Omental fat pad (tissue), 3 donors: ENCODE measurements at regions not wholly inside any gene's neighbourhood (a gene's known extent, or its start where the extent isn't known, plus 50 kb on each side); places are given as distances from the start of the nearest gene placed in this dataset.
"Not testable (repeated sequence)": the region's sequence is repeated elsewhere in the genome, so short reads cannot be mapped to it uniquely, and the experiment has no call there.

ENCODE experiments used
- ATAC-seq: fragments of 150-250 bp; one replicate; pipeline ENCODE4 v1.9.1; 2016; ENCODE audit warnings: mild to moderate bottlenecking, moderate library complexity; ENCODE audit not compliant: low FRiP score
- DNase-seq: peaks from one replicate; pipeline ENCODE4 v3.0.0-alpha.2; 2019; ENCODE audit warnings: low spot score
- TF ChIP-seq, protein P1 (sequence below), 3 donors: fragments of 450-650 bp; IDR thresholded peaks; one replicate each; pipeline ENCODE4 v1.5.1; 2016 to 2017; ENCODE audit warnings: antibody characterized with exemption in 3 of 3, mild to moderate bottlenecking in 3 of 3, moderate library complexity in 2 of 3

DNA sequence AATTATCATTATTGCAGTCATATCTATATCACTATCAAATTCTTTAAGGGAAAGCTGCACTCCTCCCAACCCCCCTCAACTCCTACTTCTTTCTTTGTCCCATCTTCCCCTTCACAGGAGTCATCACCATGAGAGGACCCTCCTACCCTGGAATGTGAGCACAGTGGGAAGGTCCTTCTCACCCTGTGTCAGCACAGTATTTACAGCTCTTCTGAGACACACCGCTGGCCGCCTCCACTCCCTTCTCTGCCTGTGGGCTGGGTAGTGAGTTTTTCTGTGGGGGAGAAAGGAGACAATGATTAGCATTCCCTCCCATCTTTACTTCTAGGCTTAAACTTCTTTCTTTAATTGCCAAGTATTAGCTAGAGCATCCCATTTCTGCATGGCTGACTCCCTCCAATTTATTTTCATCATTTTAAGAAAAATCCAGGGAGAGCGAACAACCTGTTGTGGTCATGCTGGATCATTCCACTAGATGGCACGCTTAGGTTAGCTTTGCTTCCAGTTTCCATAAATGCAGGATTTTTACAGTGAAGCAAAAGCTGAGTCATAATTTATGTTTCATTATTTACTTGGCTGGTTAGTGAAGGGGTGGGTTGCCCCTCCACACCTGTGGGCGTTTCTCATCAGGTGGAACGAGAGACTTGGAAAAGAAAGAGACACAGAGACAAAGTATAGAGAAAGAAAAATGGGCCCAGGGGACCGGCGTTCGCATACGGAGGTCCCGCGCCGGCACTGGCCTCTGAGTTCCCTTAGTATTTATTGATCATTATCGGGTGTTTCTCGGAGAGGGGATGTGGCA lies 188.5 kb downstream of the ALX1 start:
- DNase-seq (no peak), ATAC-seq (peak; percentile 83)
- TF ChIP-seq, protein P1, sequence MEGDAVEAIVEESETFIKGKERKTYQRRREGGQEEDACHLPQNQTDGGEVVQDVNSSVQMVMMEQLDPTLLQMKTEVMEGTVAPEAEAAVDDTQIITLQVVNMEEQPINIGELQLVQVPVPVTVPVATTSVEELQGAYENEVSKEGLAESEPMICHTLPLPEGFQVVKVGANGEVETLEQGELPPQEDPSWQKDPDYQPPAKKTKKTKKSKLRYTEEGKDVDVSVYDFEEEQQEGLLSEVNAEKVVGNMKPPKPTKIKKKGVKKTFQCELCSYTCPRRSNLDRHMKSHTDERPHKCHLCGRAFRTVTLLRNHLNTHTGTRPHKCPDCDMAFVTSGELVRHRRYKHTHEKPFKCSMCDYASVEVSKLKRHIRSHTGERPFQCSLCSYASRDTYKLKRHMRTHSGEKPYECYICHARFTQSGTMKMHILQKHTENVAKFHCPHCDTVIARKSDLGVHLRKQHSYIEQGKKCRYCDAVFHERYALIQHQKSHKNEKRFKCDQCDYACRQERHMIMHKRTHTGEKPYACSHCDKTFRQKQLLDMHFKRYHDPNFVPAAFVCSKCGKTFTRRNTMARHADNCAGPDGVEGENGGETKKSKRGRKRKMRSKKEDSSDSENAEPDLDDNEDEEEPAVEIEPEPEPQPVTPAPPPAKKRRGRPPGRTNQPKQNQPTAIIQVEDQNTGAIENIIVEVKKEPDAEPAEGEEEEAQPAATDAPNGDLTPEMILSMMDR (IDR thresholded peaks at IDR 0.05), result peak in 1 of 3 donors; percentile 59

DNA sequence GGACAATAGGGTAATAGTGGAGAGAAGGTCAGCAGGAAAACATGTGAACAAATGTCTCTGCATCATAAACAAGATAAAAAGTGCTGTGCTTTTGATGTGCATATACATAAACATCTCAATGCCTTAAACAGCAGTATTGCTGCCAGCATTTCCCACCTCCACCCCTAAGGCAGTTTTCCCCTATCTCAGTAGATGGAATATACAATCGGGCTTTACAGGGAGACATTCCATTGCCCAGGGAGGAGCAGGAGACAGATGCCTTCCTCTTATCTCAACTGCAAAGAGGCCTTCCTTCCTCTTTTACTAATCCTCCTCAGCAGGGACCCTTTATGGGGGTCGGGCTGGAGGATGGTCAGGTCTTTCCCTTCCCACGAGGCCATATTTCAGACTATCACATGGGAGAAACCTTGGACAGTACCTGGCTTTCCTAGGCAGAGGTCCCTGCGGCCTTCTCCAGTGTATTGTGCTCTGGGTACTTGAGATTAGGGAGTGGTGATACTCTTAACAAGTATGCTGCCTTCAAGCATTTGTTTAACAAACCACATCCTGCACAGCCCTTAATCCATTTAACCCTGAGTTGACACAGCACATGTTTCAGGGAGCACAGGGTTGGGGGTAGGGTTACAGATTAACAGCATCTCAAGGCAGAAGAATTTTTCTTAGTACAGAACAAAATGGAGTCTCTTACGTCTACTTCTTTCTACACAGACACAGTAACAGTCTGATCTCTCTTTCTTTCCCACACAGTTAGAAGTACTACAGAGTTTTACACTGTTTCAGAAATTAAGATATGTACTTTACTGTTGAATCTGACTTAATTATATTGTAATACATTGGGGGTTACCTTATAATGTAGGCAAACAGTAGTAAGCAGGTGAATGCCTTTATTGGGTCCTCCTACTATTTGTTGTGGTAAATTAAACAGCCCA lies 189.4 kb downstream of the ALX1 start:
- ATAC-seq, DNase-seq: not testable (repeated sequence)

DNA sequence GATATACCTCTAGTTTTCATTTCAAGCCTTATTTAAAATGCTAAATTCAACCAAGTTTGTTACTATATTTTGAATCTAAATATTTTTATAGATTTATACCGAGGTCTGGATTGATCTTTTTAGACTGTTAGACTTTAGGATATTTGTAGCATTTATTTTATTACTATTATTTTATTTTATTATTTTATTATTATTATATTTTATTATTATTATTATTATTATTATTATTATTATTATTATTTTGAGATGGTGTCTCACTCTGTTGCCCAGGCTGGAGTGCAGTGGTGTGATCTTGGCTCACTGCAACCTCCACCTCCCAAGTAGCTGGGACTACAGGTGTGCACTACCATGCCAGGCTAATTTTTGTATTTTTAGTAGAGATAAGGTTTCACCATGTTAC lies 195.3 kb downstream of the ALX1 start:
- DNase-seq, ATAC-seq: not testable (repeated sequence)

DNA sequence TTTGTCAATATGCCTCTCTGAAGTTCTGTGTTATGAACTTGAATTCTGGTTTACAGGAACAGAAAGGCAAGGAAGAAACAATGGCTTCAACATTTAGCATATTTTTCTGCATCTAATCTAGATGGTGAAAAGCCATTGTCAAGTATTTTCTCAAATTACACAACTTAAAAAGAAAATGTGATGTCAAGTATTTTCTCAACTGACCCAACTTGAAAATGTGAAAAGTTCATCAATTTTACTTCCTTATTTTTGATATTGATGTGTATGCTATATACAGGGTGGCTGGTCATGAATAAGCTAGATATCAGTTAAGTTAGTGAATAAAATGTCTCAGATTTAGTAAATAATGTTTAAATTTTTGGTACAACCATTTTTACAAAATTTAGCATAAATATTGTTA lies 196.7 kb downstream of the ALX1 start:
- TF ChIP-seq, protein P1 (IDR thresholded peaks at IDR 0.05), result no peak
- ATAC-seq, result no peak
- no peak for DNase-seq

DNA sequence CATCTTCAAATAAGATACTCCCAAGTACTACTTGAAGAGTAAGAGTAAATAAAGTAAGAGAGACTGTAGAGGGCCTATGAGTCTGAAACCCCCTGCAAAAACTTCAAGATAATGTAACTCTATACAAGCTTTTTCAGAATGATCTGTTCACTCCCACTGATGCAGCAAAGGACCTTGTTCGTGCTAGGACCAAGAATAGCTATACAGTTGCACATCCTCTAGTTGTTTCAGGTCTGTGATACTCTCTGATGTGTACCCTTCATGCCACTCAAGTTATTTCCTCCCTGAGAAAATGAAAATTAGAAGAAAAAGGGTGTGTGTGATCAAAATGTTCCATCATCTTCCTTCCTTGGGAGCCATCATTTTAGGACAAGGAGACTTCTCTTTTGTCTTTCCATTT lies 204.4 kb downstream of the ALX1 start:
- TF ChIP-seq, protein P1 (IDR thresholded peaks at IDR 0.05), result no peak
- DNase-seq (no peak), ATAC-seq (no peak)

DNA sequence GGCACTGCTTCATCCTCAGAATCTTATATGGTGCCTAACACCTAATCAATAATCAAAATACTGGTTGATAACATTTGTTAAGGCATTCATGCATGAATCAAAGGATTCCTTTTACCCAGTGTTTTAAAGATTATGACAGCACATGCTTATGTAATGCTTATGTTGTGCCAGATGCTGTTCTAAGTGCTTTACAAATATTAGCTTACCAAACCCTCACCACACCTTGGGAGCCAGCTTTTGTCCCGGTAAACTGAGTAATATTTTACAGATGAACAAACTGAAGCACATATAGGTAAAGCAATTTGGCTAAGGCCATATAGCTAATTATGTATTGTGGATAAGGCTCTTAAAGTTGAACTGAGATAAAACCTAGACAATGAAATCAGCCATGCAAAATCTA lies 209.2 kb downstream of the ALX1 start:
- no peak for ATAC-seq
- TF ChIP-seq, protein P1 (IDR thresholded peaks at IDR 0.05), result no peak
- DNase-seq, result no peak

DNA sequence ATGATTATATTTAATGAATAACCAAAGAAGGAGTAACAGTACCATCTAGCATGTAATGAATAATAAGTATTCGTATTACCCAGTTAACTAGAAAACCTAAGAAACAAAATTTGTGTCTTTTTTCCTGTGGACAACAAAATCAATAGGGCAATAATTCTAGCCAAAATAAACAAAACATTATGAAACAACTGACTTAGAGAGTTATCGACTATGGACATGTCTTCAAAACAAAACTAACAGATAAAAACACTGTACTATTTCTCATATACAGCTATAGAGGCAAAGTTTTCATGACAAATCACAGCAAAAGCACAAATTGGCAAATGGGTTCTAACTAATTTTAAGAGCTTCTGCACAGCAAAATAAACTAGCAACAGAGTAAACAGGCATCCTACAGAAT lies 224.1 kb downstream of the ALX1 start:
- no peak for ATAC-seq
- TF ChIP-seq, protein P1 (IDR thresholded peaks at IDR 0.05), result no peak

DNA sequence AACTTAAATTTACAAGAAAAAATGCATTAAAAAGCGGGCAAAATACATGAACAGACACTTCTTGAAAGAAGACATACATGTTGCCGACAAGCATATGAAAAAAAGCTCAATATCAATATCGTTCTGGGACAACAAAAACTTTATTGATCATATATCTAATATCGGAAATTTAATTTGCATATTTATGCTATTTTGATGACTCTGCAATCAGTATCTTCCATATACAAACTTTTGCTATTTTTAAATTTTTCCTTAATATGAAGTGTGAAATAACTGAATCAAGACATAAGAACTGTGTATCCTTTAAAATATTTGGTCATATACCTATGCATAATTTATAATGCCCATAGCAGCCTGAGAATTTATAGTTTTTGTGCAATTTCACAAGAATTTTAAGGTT lies 224.6 kb downstream of the ALX1 start:
- no peak for ATAC-seq
- no peak for DNase-seq
- TF ChIP-seq, protein P1 (IDR thresholded peaks at IDR 0.05), result no peak

More for the DNA sequence above, 224.1 kb downstream of the ALX1 start:
- no peak for DNase-seq
